ENCODE measurements at regions not wholly inside any gene's neighbourhood (a gene's known extent, or its start where the extent isn't known, plus 50 kb on each side); places are given as distances from the start of the nearest gene placed in this dataset.
A peak's percentile ranks its signal among the peaks of the same experiment; 100 is the strongest.

DNA sequence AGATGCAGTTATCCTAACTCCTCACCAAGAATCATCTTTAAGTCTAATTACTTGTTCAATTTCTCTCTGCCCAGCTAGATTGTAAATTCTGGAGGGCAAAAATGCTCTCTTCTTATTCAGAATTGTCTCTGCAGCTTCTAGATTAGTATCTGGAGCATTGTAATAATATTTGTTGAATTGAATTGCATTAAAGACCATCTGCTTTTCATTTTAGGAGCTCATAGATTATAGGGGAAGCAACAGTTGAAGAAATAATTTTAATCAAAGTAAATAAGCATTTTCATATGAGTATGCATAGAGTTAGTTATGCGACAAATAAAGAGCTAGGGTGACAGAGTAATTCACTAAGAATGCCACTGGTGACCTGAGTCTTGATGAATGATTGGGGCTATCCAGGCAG lies 222.8 kb downstream of the SPRY2 start:
- DNase-seq (ENCODE audit: insufficient read length, low spot score, missing footprints), result no peak
- Histone ChIP-seq H2AFZ (ENCODE audit: low read length) (no peak overlapping the region), H3K79me2 (ENCODE audit: insufficient read depth, low read length) (no peaks in the 10 kb centered on the region), H3K4me3 (ENCODE audit: insufficient read depth, low read length) (no peak overlapping the region), H3K4me2 (ENCODE audit: insufficient read depth, low read length) (no peak overlapping the region), H3K36me3 (ENCODE audit: insufficient read depth, low read length) (no peaks in the 10 kb centered on the region), H4K20me1 (ENCODE audit: insufficient read depth, low read length) (no peaks in the 10 kb centered on the region), H3K4me1 (ENCODE audit: insufficient read depth, low read length) (peaks cover 4% of the 10 kb centered on the region), H3K9me3 (ENCODE audit: low read depth, low read length) (no peaks in the 10 kb centered on the region), H3K27me3 (ENCODE audit: insufficient read depth, low read length) (no peaks in the 10 kb centered on the region), H3K27ac (ENCODE audit: low read depth, low read length) (no peak overlapping the region)
- TF ChIP-seq, protein P1, sequence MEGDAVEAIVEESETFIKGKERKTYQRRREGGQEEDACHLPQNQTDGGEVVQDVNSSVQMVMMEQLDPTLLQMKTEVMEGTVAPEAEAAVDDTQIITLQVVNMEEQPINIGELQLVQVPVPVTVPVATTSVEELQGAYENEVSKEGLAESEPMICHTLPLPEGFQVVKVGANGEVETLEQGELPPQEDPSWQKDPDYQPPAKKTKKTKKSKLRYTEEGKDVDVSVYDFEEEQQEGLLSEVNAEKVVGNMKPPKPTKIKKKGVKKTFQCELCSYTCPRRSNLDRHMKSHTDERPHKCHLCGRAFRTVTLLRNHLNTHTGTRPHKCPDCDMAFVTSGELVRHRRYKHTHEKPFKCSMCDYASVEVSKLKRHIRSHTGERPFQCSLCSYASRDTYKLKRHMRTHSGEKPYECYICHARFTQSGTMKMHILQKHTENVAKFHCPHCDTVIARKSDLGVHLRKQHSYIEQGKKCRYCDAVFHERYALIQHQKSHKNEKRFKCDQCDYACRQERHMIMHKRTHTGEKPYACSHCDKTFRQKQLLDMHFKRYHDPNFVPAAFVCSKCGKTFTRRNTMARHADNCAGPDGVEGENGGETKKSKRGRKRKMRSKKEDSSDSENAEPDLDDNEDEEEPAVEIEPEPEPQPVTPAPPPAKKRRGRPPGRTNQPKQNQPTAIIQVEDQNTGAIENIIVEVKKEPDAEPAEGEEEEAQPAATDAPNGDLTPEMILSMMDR (IDR thresholded peaks at IDR 0.05; ENCODE audit: extremely low read depth, low read depth, low read length), result no peak

GRCh38 chr13:80117515-80117914 lies 223.4 kb downstream of the SPRY2 start:
- Histone ChIP-seq H4K20me1 (ENCODE audit: insufficient read depth, low read length) (no peaks in the 10 kb centered on the region), H3K9me3 (ENCODE audit: low read depth, low read length) (no peaks in the 10 kb centered on the region), H3K4me2 (ENCODE audit: insufficient read depth, low read length) (no peak overlapping the region), H3K36me3 (ENCODE audit: insufficient read depth, low read length) (no peaks in the 10 kb centered on the region), H3K4me1 (ENCODE audit: insufficient read depth, low read length) (peaks cover 4% of the 10 kb centered on the region), H3K27ac (ENCODE audit: low read depth, low read length) (no peak overlapping the region), H3K4me3 (ENCODE audit: insufficient read depth, low read length) (no peak overlapping the region), H3K79me2 (ENCODE audit: insufficient read depth, low read length) (no peaks in the 10 kb centered on the region), H3K27me3 (ENCODE audit: insufficient read depth, low read length) (no peaks in the 10 kb centered on the region), H2AFZ (ENCODE audit: low read length) (peak overlapping the region; percentile 70)
- DNase-seq (ENCODE audit: insufficient read length, low spot score, missing footprints), result no peak
- TF ChIP-seq, protein P1 (IDR thresholded peaks at IDR 0.05; ENCODE audit: extremely low read depth, low read depth, low read length), result no peak

DNA sequence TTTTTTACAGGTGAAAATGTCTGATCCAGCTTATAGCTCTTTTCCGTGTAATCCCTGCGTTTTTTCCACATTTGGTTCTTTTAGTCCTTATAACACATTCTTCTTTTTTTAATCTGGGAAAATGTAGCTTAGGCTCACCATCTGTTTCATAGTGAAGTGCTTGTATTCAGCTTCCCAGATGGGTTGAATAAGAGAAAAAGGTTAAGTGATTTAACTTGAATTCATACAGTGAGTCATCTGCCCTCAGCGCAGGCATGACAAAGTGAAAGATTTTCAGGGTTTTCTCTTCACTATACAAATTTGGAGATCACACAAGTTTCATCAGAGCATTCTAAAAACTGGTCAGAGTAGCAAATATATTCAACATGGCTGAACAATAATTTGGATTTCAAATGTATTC lies 224.8 kb downstream of the SPRY2 start:
- Histone ChIP-seq H4K20me1 (ENCODE audit: insufficient read depth, low read length) (no peaks in the 10 kb centered on the region), H3K4me1 (ENCODE audit: insufficient read depth, low read length) (peaks cover 4% of the 10 kb centered on the region), H3K27ac (ENCODE audit: low read depth, low read length) (no peak overlapping the region), H3K4me3 (ENCODE audit: insufficient read depth, low read length) (no peak overlapping the region), H3K27me3 (ENCODE audit: insufficient read depth, low read length) (no peaks in the 10 kb centered on the region), H3K36me3 (ENCODE audit: insufficient read depth, low read length) (no peaks in the 10 kb centered on the region), H2AFZ (ENCODE audit: low read length) (no peak overlapping the region), H3K79me2 (ENCODE audit: insufficient read depth, low read length) (no peaks in the 10 kb centered on the region), H3K9me3 (ENCODE audit: low read depth, low read length) (no peaks in the 10 kb centered on the region), H3K4me2 (ENCODE audit: insufficient read depth, low read length) (no peak overlapping the region)
- TF ChIP-seq, protein P1 (IDR thresholded peaks at IDR 0.05; ENCODE audit: extremely low read depth, low read depth, low read length), result no peak
- DNase-seq (ENCODE audit: insufficient read length, low spot score, missing footprints), result peak; percentile 36

GRCh38 chr13:80115616-80116015 lies 225.3 kb downstream of the SPRY2 start:
- Histone ChIP-seq H3K79me2 (ENCODE audit: insufficient read depth, low read length) (no peaks in the 10 kb centered on the region), H3K4me1 (ENCODE audit: insufficient read depth, low read length) (peaks cover 4% of the 10 kb centered on the region), H3K36me3 (ENCODE audit: insufficient read depth, low read length) (no peaks in the 10 kb centered on the region), H3K27ac (ENCODE audit: low read depth, low read length) (no peak overlapping the region), H3K27me3 (ENCODE audit: insufficient read depth, low read length) (no peaks in the 10 kb centered on the region), H4K20me1 (ENCODE audit: insufficient read depth, low read length) (no peaks in the 10 kb centered on the region), H2AFZ (ENCODE audit: low read length) (no peak overlapping the region), H3K9me3 (ENCODE audit: low read depth, low read length) (no peaks in the 10 kb centered on the region), H3K4me3 (ENCODE audit: insufficient read depth, low read length) (no peak overlapping the region), H3K4me2 (ENCODE audit: insufficient read depth, low read length) (no peak overlapping the region)
- DNase-seq (ENCODE audit: insufficient read length, low spot score, missing footprints), result no peak
- TF ChIP-seq, protein P1 (IDR thresholded peaks at IDR 0.05; ENCODE audit: extremely low read depth, low read depth, low read length), result no peak
